ENCODE measurements at regions not wholly inside any gene's neighbourhood (a gene's known extent, or its start where the extent isn't known, plus 50 kb on each side); places are given as distances from the start of the nearest gene placed in this dataset.
A peak's percentile ranks its signal among the peaks of the same experiment; 100 is the strongest.

DNA sequence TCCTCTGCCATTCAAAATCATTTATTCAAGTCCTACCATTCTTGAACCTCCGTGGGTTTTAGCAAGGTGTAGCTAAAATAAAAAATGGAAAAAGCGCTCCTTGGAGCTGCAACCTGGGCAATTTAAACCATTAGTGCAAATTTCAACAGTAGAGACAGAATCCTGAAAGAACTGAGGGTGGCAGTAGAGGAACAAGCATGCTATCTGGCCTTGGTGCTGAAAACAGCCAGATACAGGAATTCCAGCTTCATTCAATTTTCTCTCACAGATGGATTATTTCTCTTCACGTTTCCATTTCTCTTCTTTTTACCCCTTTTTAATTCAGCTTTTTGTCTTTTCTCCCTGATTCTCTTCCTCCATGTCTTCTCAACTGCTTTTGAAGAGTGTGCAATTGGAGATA lies 77.7 kb downstream of the OTUD1 start:
- peak in 2 of 3 donors; percentile 18 to 24 for TF ChIP-seq CTCF (IDR thresholded peaks at IDR 0.05)
- no peak for TF ChIP-seq POLR2A (IDR thresholded peaks at IDR 0.05)
